Progenitor cell of endocrine pancreas (in vitro differentiated cells): ENCODE measurements at regions not wholly inside any gene's neighbourhood (a gene's known extent, or its start where the extent isn't known, plus 50 kb on each side); places are given as distances from the start of the nearest gene placed in this dataset.

Experiments
- DNase-seq: peaks from one replicate; pipeline ENCODE4 v3.0.0; 2021; ENCODE audit warnings: low spot score; ENCODE audit not compliant: unreplicated experiment
- H3K27ac Mint-ChIP-seq: 2 replicates; pipeline ENCODE4 v1.8.0; 2021; ENCODE audit warnings: mild to moderate bottlenecking, moderate library complexity, mixed read lengths
- H3K27me3 Mint-ChIP-seq: 2 replicates; pipeline ENCODE4 v1.8.0; 2021; ENCODE audit warnings: mixed read lengths
- H3K36me3 Mint-ChIP-seq: 2 replicates; pipeline ENCODE4 v1.8.0; 2022; ENCODE audit warnings: mixed read lengths; ENCODE audit not compliant: insufficient read depth
- H3K4me1 Mint-ChIP-seq: 2 replicates; pipeline ENCODE4 v1.8.0; 2021; ENCODE audit warnings: low read depth, mixed read lengths
- H3K4me3 Mint-ChIP-seq: 2 replicates; pipeline ENCODE4 v1.8.0; 2021; ENCODE audit warnings: low read depth, mild to moderate bottlenecking, moderate library complexity, mixed read lengths
- H3K9me3 Mint-ChIP-seq: 2 replicates; pipeline ENCODE4 v1.8.0; 2021; ENCODE audit warnings: low read depth, mixed read lengths
- TF ChIP-seq, protein P1 (sequence below): fragments of 200-600 bp; sonication (generic); IDR thresholded peaks from one replicate; pipeline ENCODE4 v1.5.0; 2021; ENCODE audit warnings: antibody characterized with exemption, mild to moderate bottlenecking; ENCODE audit not compliant: unreplicated experiment

DNA sequence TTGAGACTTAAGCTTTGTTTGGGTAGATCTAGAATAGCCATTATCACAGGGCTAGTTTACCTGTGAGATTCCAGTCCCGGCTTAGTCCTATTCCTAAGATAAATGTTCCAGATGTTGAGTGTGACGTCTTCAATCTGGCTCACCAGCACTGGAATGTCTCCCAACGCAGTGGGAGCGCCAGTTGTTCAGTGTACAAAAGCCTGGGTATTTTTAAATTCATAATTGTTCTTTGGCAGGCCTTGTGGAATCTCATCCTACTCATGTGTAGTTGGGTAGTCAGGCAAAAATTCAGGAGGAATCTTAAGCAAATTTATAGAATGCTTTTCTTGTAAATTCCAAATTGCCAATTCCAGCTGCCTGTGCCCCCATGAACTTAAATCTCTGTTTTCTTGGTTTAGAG lies 272.6 kb upstream of the KCNN2 start:
- Mint-ChIP-seq H3K4me3 (no peak overlapping the region), H3K36me3 (peaks cover 5% of the 10 kb centered on the region), H3K9me3 (peaks cover 19% of the 10 kb centered on the region), H3K27me3 (no peaks in the 10 kb centered on the region), H3K4me1 (no peaks in the 10 kb centered on the region), H3K27ac (no peak overlapping the region)
- TF ChIP-seq, protein P1, sequence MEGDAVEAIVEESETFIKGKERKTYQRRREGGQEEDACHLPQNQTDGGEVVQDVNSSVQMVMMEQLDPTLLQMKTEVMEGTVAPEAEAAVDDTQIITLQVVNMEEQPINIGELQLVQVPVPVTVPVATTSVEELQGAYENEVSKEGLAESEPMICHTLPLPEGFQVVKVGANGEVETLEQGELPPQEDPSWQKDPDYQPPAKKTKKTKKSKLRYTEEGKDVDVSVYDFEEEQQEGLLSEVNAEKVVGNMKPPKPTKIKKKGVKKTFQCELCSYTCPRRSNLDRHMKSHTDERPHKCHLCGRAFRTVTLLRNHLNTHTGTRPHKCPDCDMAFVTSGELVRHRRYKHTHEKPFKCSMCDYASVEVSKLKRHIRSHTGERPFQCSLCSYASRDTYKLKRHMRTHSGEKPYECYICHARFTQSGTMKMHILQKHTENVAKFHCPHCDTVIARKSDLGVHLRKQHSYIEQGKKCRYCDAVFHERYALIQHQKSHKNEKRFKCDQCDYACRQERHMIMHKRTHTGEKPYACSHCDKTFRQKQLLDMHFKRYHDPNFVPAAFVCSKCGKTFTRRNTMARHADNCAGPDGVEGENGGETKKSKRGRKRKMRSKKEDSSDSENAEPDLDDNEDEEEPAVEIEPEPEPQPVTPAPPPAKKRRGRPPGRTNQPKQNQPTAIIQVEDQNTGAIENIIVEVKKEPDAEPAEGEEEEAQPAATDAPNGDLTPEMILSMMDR, result no peak
- DNase-seq, result no peak

DNA sequence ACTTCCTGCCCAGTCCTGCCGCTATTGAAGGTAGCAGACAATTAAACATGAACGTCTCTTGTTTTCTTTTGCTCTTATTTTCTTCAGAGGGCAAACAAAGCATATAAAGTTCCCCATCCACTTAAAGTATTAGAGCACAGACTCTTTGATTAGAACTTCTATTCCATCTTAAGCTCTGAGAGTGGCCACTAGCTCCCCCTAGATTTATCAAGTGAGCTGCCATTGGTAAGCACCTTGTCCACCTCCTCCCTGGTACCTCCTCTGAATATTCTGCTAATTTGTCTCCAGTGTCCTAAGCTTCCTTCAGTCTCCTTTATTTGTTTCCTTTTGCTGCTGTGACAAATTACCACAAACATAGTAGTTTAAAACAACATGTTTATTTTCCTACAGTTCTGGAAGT lies 264.3 kb upstream of the KCNN2 start:
- peaks cover 8% of the 10 kb centered on the region for H3K9me3 Mint-ChIP-seq
- H3K27ac Mint-ChIP-seq, result no peak overlapping the region
- H3K4me3 Mint-ChIP-seq, result no peak overlapping the region
- TF ChIP-seq, protein P1, result peak; percentile 10
- peaks cover 5% of the 10 kb centered on the region for H3K36me3 Mint-ChIP-seq
- no peaks in the 10 kb centered on the region for H3K27me3 Mint-ChIP-seq
- DNase-seq, result no peak
- H3K4me1 Mint-ChIP-seq, result no peaks in the 10 kb centered on the region

DNA sequence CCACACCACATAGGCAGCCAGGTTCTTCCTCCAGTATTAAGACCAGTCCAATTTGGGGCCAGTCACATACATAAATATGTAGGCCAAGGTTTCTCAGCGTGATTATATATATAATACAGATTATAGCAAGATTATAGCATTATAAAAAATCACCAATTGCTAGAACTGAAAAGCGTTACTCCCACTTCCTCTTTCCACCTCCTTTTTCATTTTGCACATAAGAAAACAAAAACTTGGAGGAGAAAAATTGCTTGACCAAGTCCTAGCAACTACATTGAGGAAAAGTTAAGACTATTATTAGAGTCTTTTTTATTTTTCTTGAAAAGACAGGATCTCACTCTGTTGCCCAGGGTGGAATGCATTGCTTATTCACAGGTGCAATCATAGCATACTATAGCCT lies 262.7 kb upstream of the KCNN2 start:
- TF ChIP-seq, protein P1, result no peak
- H3K36me3 Mint-ChIP-seq, result no peaks in the 10 kb centered on the region
- H3K27me3 Mint-ChIP-seq, result no peaks in the 10 kb centered on the region
- no peak for DNase-seq
- H3K27ac Mint-ChIP-seq, result no peak overlapping the region
- no peak overlapping the region for H3K4me3 Mint-ChIP-seq
- no peaks in the 10 kb centered on the region for H3K4me1 Mint-ChIP-seq
- no peaks in the 10 kb centered on the region for H3K9me3 Mint-ChIP-seq

DNA sequence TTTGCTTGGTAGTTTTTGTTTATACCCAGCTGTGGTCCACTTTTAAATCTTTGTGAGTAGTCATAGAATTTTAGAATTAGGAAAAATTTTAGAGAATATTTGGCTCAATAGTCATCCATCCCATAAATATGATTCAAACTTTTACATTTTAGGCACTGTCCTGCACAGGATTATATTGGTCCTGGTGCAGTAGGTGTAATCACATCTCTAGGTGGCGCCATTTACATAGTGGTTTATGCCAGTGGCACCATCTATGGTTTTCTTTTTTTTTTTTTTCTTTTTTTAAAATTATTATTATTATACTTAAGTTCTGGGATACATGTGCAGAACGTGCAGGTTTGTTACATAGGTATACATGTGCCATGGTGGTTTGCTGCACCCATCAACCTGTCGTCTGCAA lies 260.7 kb upstream of the KCNN2 start:
- Mint-ChIP-seq H3K4me3 (no peak overlapping the region), H3K36me3 (no peaks in the 10 kb centered on the region), H3K4me1 (no peaks in the 10 kb centered on the region), H3K27ac (no peak overlapping the region), H3K27me3 (no peaks in the 10 kb centered on the region), H3K9me3 (no peaks in the 10 kb centered on the region)
- TF ChIP-seq, protein P1, result peak; percentile 67
- no peak for DNase-seq

DNA sequence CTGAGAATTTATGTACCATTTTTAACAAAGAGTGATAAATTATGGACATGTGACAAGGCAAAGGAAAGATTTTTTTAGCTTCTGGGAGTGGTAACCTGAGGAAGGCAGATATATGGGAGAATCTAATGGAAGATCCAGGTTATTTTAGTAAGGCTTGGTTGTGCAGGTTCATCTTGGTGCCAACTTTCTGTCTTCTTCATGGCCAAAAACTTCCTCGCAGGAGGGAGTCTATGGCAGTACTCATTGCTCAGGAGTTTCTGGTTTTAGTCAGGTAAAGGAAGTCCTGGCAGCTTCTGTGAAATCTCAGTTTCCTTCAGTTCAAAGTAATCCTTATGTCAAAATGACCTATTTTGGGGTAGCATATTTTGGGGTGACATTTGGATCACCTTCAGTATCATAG lies 248.3 kb upstream of the KCNN2 start:
- TF ChIP-seq, protein P1, result no peak
- no peaks in the 10 kb centered on the region for H3K9me3 Mint-ChIP-seq
- no peak overlapping the region for H3K4me3 Mint-ChIP-seq
- no peak for DNase-seq
- H3K27me3 Mint-ChIP-seq, result no peaks in the 10 kb centered on the region
- no peak overlapping the region for H3K27ac Mint-ChIP-seq
- no peaks in the 10 kb centered on the region for H3K36me3 Mint-ChIP-seq
- H3K4me1 Mint-ChIP-seq, result no peaks in the 10 kb centered on the region
